ENCODE measurements at regions not wholly inside any gene's neighbourhood (a gene's known extent, or its start where the extent isn't known, plus 50 kb on each side); places are given as distances from the start of the nearest gene placed in this dataset.

- WGBS, 2 donors = 62 to 81% methylated on average over 3 of the region's 3 CpGs
- DNase-seq (ENCODE audit: low spot score in 2 of 2) = no peak
- no peak for TF ChIP-seq POLR2A (IDR thresholded peaks at IDR 0.05)
- TF ChIP-seq CTCF (IDR thresholded peaks at IDR 0.05) = no peak
- no peak overlapping the region for H3K4me3 ChIP-seq (ENCODE audit: low read depth, poor library complexity, severe bottlenecking)
- intact Hi-C loops (cut with DNase I; ENCODE audit: low total_unique reads) = no loop called here
These were observed 261.4 kb downstream of the DHX15 start for GRCh38 chr4:24322995-24323394.

GRCh38 chr4:24322511-24322910, 261.8 kb downstream of the DHX15 start:
- no peak for TF ChIP-seq POLR2A (IDR thresholded peaks at IDR 0.05)
- no peak for TF ChIP-seq CTCF (IDR thresholded peaks at IDR 0.05)
- WGBS, 2 donors = 68 to 71% methylated on average over 1 of the region's 1 CpG
- DNase-seq (ENCODE audit: low spot score in 2 of 2) = no peak
- intact Hi-C loops (cut with DNase I; ENCODE audit: low total_unique reads) = no loop called here
- no peak overlapping the region for H3K4me3 ChIP-seq (ENCODE audit: low read depth, poor library complexity, severe bottlenecking)

- 50% methylated on average over 6 of the region's 6 CpGs for WGBS, 2 donors
- intact Hi-C loops (cut with DNase I; ENCODE audit: low total_unique reads) = no loop called here
- TF ChIP-seq CTCF (IDR thresholded peaks at IDR 0.05) = no peak
- TF ChIP-seq POLR2A (IDR thresholded peaks at IDR 0.05) = no peak
These were observed 262.7 kb downstream of the DHX15 start for GRCh38 chr4:24321616-24322015.

GRCh38 chr4:24321131-24321530, 263.2 kb downstream of the DHX15 start:
- DNase-seq (ENCODE audit: low spot score in 2 of 2) = no peak
- WGBS, 2 donors = 30 to 42% methylated on average over 6 of the region's 6 CpGs
- TF ChIP-seq POLR2A (IDR thresholded peaks at IDR 0.05) (no peak), CTCF (IDR thresholded peaks at IDR 0.05) (no peak)
- intact Hi-C loops (cut with DNase I; ENCODE audit: low total_unique reads) = no loop called here
- no peak overlapping the region for H3K4me3 ChIP-seq (ENCODE audit: low read depth, poor library complexity, severe bottlenecking)

More at GRCh38 chr4:24321616-24322015, 262.7 kb downstream of the DHX15 start:
- no peak overlapping the region for H3K4me3 ChIP-seq (ENCODE audit: low read depth, poor library complexity, severe bottlenecking)
- DNase-seq (ENCODE audit: low spot score in 2 of 2) = no peak

GRCh38 chr4:24319387-24319786, 265.0 kb downstream of the DHX15 start:
- TF ChIP-seq CTCF (IDR thresholded peaks at IDR 0.05) = no peak
- TF ChIP-seq POLR2A (IDR thresholded peaks at IDR 0.05) = no peak
- no peak overlapping the region for H3K4me3 ChIP-seq (ENCODE audit: low read depth, poor library complexity, severe bottlenecking)
- 81 to 85% methylated on average over 5 of the region's 5 CpGs for WGBS, 2 donors
- intact Hi-C loops (cut with DNase I; ENCODE audit: low total_unique reads) = no loop called here
- DNase-seq (ENCODE audit: low spot score in 2 of 2) = no peak

GRCh38 chr4:24315056-24315455, 269.3 kb downstream of the DHX15 start:
- TF ChIP-seq POLR2A (IDR thresholded peaks at IDR 0.05) (no peak), CTCF (IDR thresholded peaks at IDR 0.05) (no peak)
- no peak for DNase-seq (ENCODE audit: low spot score in 2 of 2)
- intact Hi-C loops (cut with DNase I; ENCODE audit: low total_unique reads) = no loop called here
- WGBS, 2 donors = 88 to 92% methylated on average over 1 of the region's 1 CpG
- H3K4me3 ChIP-seq (ENCODE audit: low read depth, poor library complexity, severe bottlenecking) = no peak overlapping the region
